HL-60 (cell line): ENCODE measurements at regions not wholly inside any gene's neighbourhood (a gene's known extent, or its start where the extent isn't known, plus 50 kb on each side); places are given as distances from the start of the nearest gene placed in this dataset.

Experiments
- DNase-seq, 2 experiments: peaks; one replicate each; pipeline ENCODE4 v3.0.0-alpha.2; 2010 to 2020; ENCODE audit warnings: low read depth in 1 of 2, low spot score in 1 of 2
- H3K27ac ChIP-seq: fragments of 250-450 bp; sonication (Bioruptor Pico); replicated peaks from 2 replicates; pipeline ENCODE4 v1.5.1; 2020; ENCODE audit warnings: mild to moderate bottlenecking, moderate library complexity
- H3K27me3 ChIP-seq: fragments of 250-450 bp; sonication (Bioruptor Pico); 2 replicates; pipeline ENCODE4 v1.5.1; 2021; ENCODE audit warnings: mild to moderate bottlenecking, moderate library complexity; ENCODE audit not compliant: insufficient read depth, poor library complexity, severe bottlenecking
- H3K4me3 ChIP-seq: replicated peaks from 2 replicates; pipeline ENCODE4 v1.5.1; 2011; ENCODE audit warnings: mild to moderate bottlenecking, control low read depth, low read length; ENCODE audit not compliant: insufficient read depth
- GABPA ChIP-seq: IDR thresholded peaks from 2 replicates; pipeline ENCODE4 v1.6.1; 2012; ENCODE audit warnings: low read depth
- POLR2AphosphoS5 ChIP-seq: IDR thresholded peaks from 2 replicates; pipeline ENCODE4 v1.6.1; 2012; ENCODE audit warnings: low read depth
- SPI1 ChIP-seq: IDR thresholded peaks from 2 replicates; pipeline ENCODE4 v1.6.1; 2012; ENCODE audit warnings: low read depth, mild to moderate bottlenecking, borderline replicate concordance
- TF ChIP-seq, protein P1 (sequence below): IDR thresholded peaks from 2 replicates; pipeline ENCODE4 v1.6.1; 2012; ENCODE audit warnings: low read depth; ENCODE audit not compliant: insufficient replicate concordance
- TF ChIP-seq, protein P2 (sequence below): IDR thresholded peaks from one replicate; pipeline ENCODE4 v1.5.1; 2011; ENCODE audit warnings: low read length, control low read depth, inconsistent platforms; ENCODE audit not compliant: insufficient read depth

DNA sequence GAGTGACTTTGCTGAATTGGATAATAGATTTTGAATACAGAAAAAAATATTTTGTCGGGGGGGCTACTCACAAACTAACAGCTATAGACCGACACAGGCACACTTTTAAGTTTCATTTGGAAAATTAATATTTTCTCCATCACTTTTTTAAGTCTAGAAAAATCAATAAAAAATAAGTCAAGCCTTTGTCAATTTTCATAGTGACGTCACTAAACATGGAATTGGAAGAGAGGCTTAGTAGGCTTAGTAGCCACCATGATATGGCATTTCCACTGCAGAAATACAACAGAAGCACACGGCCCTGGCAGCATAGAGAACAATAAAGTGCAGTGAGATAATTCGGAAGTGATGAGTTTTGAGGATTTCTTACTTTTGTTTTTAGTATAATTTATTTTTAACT is 357.2 kb downstream of the RPS24 start:
- no peak overlapping the region for H3K4me3 ChIP-seq
- H3K27me3 ChIP-seq, result no peaks in the 10 kb centered on the region
- no peak for DNase-seq
- no peak overlapping the region for H3K27ac ChIP-seq
- TF ChIP-seq SPI1 (no peak), POLR2AphosphoS5 (no peak), GABPA (no peak)
- TF ChIP-seq, protein P1, sequence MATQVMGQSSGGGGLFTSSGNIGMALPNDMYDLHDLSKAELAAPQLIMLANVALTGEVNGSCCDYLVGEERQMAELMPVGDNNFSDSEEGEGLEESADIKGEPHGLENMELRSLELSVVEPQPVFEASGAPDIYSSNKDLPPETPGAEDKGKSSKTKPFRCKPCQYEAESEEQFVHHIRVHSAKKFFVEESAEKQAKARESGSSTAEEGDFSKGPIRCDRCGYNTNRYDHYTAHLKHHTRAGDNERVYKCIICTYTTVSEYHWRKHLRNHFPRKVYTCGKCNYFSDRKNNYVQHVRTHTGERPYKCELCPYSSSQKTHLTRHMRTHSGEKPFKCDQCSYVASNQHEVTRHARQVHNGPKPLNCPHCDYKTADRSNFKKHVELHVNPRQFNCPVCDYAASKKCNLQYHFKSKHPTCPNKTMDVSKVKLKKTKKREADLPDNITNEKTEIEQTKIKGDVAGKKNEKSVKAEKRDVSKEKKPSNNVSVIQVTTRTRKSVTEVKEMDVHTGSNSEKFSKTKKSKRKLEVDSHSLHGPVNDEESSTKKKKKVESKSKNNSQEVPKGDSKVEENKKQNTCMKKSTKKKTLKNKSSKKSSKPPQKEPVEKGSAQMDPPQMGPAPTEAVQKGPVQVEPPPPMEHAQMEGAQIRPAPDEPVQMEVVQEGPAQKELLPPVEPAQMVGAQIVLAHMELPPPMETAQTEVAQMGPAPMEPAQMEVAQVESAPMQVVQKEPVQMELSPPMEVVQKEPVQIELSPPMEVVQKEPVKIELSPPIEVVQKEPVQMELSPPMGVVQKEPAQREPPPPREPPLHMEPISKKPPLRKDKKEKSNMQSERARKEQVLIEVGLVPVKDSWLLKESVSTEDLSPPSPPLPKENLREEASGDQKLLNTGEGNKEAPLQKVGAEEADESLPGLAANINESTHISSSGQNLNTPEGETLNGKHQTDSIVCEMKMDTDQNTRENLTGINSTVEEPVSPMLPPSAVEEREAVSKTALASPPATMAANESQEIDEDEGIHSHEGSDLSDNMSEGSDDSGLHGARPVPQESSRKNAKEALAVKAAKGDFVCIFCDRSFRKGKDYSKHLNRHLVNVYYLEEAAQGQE, result no peak
- TF ChIP-seq, protein P2, sequence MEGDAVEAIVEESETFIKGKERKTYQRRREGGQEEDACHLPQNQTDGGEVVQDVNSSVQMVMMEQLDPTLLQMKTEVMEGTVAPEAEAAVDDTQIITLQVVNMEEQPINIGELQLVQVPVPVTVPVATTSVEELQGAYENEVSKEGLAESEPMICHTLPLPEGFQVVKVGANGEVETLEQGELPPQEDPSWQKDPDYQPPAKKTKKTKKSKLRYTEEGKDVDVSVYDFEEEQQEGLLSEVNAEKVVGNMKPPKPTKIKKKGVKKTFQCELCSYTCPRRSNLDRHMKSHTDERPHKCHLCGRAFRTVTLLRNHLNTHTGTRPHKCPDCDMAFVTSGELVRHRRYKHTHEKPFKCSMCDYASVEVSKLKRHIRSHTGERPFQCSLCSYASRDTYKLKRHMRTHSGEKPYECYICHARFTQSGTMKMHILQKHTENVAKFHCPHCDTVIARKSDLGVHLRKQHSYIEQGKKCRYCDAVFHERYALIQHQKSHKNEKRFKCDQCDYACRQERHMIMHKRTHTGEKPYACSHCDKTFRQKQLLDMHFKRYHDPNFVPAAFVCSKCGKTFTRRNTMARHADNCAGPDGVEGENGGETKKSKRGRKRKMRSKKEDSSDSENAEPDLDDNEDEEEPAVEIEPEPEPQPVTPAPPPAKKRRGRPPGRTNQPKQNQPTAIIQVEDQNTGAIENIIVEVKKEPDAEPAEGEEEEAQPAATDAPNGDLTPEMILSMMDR, result no peak

DNA sequence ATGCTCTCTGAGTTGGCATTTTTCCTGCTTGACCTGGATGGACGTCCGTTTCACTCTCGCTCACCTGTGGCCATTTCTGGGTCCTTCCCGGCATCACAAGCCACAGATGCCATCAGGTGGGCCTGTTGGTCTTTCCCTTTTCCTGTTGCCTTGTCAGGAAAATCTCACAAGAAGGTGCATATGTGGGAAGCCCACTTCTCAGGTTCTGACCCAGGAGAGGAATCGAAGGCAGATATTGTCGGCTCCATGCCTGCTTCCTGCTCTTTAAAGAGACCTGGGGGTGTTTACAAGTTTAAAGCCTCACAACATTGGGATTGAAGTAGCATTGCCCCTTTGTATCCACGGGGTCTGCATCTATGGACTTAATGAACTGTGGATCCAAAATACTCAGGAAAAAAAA is 357.9 kb downstream of the RPS24 start:
- TF ChIP-seq GABPA, result no peak
- TF ChIP-seq, protein P1, result no peak
- TF ChIP-seq, protein P2, result no peak
- no peak for TF ChIP-seq POLR2AphosphoS5
- TF ChIP-seq SPI1, result no peak
- no peak overlapping the region for H3K4me3 ChIP-seq
- no peak overlapping the region for H3K27ac ChIP-seq
- no peak for DNase-seq
- no peaks in the 10 kb centered on the region for H3K27me3 ChIP-seq

DNA sequence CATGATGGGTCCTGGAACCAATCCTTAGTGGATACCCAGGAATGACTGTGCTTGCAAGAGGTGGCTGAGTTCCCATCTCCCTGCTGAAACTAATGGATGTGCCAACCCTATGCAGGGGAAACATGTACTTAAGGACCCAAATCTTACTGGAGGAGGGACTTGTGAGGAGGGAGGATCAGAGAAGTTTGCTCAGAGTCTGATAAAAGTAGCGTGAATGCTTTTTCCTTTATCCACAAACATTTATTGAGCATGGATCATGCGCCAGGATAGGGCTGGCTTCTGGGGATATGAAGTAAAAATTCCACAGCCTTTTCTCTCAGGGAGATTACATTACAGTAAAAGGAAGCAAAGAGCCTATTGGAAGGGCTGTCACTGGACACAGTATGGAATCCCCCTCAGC is 358.5 kb downstream of the RPS24 start:
- DNase-seq, result no peak
- H3K27ac ChIP-seq, result no peak overlapping the region
- no peak overlapping the region for H3K4me3 ChIP-seq
- TF ChIP-seq SPI1 (no peak), GABPA (no peak), POLR2AphosphoS5 (no peak)
- TF ChIP-seq, protein P2, result no peak
- TF ChIP-seq, protein P1, result no peak
- H3K27me3 ChIP-seq, result no peaks in the 10 kb centered on the region
